Mesodermal cell (in vitro differentiated cells): ENCODE measurements at regions not wholly inside any gene's neighbourhood (a gene's known extent, or its start where the extent isn't known, plus 50 kb on each side); places are given as distances from the start of the nearest gene placed in this dataset.
"Not testable (repeated sequence)": the region's sequence is repeated elsewhere in the genome, so short reads cannot be mapped to it uniquely, and the experiment has no call there.

ENCODE experiments used
- H3K27ac ChIP-seq: 2 replicates; pipeline ENCODE4 v1.7.0; 2013; ENCODE audit warnings: mild to moderate bottlenecking, low read depth, low read length, moderate library complexity; ENCODE audit not compliant: severe bottlenecking
- H3K36me3 ChIP-seq: 2 replicates; pipeline ENCODE4 v1.7.1; 2013; ENCODE audit warnings: mild to moderate bottlenecking, low read length, moderate library complexity; ENCODE audit not compliant: control insufficient read depth, insufficient read depth
- H3K4me1 ChIP-seq: one replicate; pipeline ENCODE4 v1.7.1; 2013; ENCODE audit warnings: mild to moderate bottlenecking, low read length; ENCODE audit not compliant: insufficient read depth, control insufficient read depth, poor library complexity, severe bottlenecking
- H3K4me3 ChIP-seq: 2 replicates; pipeline ENCODE4 v1.7.0; 2013; ENCODE audit warnings: low read length, control low read depth, mild to moderate bottlenecking; ENCODE audit not compliant: insufficient read depth, poor library complexity, severe bottlenecking; ENCODE audit errors: extremely low read depth
- H3K9me3 ChIP-seq: 2 replicates; pipeline ENCODE4 v1.7.1; 2013; ENCODE audit warnings: mild to moderate bottlenecking, low read length, moderate library complexity; ENCODE audit not compliant: control insufficient read depth
- WGBS, 2 experiments: methylation state at CpG; one replicate each; pipeline ENCODE4 v1.1.5; 2013; ENCODE audit warnings: missing lambda C conversion rate in 2 of 2; ENCODE audit not compliant: insufficient coverage in 2 of 2; 5-methylcytosine and 5-hydroxymethylcytosine counted together

GRCh38 chr2:171266102-171266501, 105.4 kb upstream of the TLK1 start:
- Histone ChIP-seq H3K36me3 (no peaks in the 10 kb centered on the region), H3K9me3 (no peaks in the 10 kb centered on the region), H3K4me1 (no peaks in the 10 kb centered on the region), H3K4me3 (no peak overlapping the region), H3K27ac (no peak overlapping the region)
- 89 to 95% methylated on average over 4 to 6 of the region's 6 CpGs for WGBS, 2 experiments

- H3K4me1 ChIP-seq, H3K36me3 ChIP-seq, H3K4me3 ChIP-seq, H3K9me3 ChIP-seq, H3K27ac ChIP-seq: not testable (repeated sequence)
- WGBS, 2 experiments, result 95 to 100% methylated on average over 2 of the region's 2 CpGs
These were observed 100.8 kb upstream of the TLK1 start for GRCh38 chr2:171261529-171261928.

DNA sequence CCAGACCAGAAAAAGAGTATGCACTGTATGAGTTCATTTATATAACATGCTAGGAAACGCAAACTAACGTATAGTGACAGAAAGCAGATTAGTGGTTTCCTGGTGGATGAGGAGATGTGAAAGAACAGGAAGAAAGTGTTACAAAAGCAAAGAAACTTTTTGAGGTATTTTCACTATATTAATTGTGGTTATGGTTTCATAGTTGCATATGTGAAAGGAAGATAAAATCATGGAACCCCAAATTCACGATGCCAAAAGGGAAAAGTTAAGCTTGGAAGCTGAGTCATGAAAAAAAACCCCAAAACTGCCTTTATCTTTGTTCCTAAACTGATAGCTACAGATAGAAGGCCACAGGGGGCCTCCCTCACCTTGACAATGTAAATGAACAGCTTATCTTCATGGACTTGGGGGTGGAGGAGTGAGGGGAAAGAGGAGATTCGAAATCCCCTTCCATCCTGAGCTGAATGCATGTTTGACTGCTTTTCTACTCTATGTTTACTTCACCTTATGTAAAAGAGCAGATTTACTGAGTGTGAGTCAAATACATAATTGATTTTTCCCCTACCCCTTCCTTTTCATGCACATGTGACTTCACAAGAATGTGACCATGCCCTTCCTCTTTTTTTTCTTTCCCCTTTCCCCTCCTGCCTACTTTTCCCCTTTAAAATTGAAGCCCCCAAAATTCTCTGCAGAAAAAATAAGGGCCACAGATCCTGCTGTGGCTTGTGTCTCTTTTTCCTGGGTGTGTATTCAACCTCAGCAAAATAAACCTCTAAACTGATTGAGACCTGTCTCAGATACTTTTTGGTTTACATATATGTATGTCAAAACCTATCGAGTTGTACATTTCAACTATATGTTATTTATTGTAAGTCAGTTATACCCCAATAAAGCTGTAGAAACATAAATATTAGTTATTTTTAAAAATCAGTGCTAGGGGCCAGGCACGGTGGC, 100.1 kb upstream of the TLK1 start:
- Histone ChIP-seq H3K4me3 (no peak overlapping the region), H3K36me3 (no peaks in the 10 kb centered on the region), H3K4me1 (no peaks in the 10 kb centered on the region), H3K27ac (no peak overlapping the region), H3K9me3 (no peaks in the 10 kb centered on the region)
- WGBS, 2 experiments, result 80 to 92% methylated on average over 3 of the region's 6 CpGs

DNA sequence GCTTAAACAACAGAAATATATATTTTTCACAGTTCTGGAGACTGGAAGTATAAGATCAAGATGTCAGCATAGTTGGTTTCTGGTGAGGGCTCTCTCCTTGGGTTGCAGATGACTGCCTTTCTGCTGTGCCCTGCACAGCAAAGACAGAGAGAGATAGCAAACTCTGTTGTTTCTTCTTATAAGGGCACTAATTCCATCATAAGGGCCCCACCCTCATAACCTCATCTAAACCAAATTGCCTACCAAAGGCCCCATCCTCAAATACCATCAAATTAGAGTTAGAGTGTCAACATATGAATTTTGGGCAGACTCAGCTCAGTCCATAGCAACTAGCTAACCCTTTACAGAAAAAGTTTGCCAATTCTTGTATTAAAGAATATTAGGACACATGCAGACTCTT, 94.0 kb upstream of the TLK1 start:
- Histone ChIP-seq H3K4me1 (no peaks in the 10 kb centered on the region), H3K9me3 (peaks cover 6% of the 10 kb centered on the region), H3K27ac (no peak overlapping the region), H3K4me3 (no peak overlapping the region), H3K36me3 (no peaks in the 10 kb centered on the region)

- no CpG with 5 or more reads among the region's 2 CpGs for WGBS, 2 experiments
- Histone ChIP-seq H3K4me3 (no peak overlapping the region), H3K4me1 (no peaks in the 10 kb centered on the region), H3K27ac (no peak overlapping the region), H3K36me3 (no peaks in the 10 kb centered on the region), H3K9me3 (peaks cover 6% of the 10 kb centered on the region)
These were observed 93.4 kb upstream of the TLK1 start for GRCh38 chr2:171253900-171254650.

DNA sequence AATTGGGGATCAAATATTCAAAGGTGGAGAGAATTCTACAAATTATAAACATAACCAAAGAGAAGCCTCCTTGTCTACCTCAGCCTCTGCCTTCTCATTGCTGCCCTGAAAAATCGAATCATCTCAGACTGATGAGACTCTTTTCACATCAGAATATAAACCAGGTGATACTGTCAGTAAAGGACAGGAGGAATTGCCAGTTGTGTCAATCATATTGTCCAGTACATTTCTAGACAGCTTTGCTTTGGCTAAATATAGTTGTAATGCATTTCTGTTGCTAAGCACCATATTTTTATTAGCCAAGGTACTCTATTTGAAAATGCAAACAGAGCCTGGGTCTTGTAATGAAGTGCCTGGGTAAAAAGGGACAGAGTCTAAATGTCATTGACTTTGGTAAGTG, 92.6 kb upstream of the TLK1 start:
- Histone ChIP-seq H3K27ac (no peak overlapping the region), H3K4me3 (no peak overlapping the region), H3K36me3 (no peaks in the 10 kb centered on the region), H3K9me3 (peaks cover 6% of the 10 kb centered on the region), H3K4me1 (no peaks in the 10 kb centered on the region)
- 80 to 83% methylated on average over 1 of the region's 1 CpG for WGBS, 2 experiments

- no peak overlapping the region for H3K4me3 ChIP-seq
- WGBS, 2 experiments, result no CpG with 5 or more reads among the region's 1 CpG
- H3K4me1 ChIP-seq, result no peaks in the 10 kb centered on the region
- H3K27ac ChIP-seq, result no peak overlapping the region
- H3K9me3 ChIP-seq, result peaks cover 15% of the 10 kb centered on the region
- H3K36me3 ChIP-seq, result no peaks in the 10 kb centered on the region
These were observed 89.0 kb upstream of the TLK1 start for GRCh38 chr2:171249689-171250088.

DNA sequence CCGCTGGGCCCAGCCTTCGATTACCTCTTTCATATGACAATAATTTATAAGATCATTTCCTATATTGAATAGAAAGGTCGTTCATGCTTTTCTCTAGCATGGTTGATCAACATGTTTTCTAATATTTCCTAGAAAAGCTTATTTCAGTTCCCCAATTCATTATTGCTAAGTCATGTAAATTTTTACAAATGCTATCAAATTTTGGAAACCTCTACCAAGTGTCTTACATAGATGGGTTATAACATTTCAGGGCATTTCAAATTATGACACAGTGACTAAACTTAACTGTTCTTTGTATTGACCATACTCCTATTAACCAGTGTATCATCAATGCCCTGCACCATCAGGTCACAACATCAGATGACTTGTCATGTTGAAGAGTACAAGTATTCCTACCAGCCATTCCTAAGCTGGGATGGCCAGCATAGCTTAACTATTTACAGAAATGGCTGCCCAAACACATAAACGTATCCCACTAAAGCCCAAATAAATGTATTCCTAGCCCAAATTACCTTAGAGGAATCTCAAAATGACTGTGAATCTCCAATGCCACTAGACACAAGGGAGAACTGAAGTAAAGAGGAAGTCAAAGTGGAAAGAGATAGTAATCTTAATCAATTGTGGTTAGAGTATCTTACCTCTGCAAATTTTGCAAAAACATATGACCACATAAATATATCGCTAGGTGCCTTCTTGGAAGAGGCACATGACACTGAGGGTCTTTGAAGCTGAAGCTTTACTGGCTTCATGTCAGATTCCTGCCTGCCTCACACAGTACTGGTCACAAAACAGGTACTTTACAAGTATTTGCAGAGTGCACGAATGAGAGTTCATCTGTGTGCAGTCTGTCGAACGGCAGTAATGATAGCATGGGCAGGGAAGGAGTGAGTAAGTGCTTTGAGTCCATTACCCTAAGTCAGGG, 87.3 kb upstream of the TLK1 start:
- no peaks in the 10 kb centered on the region for H3K4me1 ChIP-seq
- no peaks in the 10 kb centered on the region for H3K36me3 ChIP-seq
- no peak overlapping the region for H3K4me3 ChIP-seq
- peaks cover 14% of the 10 kb centered on the region for H3K9me3 ChIP-seq
- no peak overlapping the region for H3K27ac ChIP-seq
- WGBS, 2 experiments, result 96 to 100% methylated on average over 4 of the region's 8 CpGs

- H3K36me3 ChIP-seq, result no peaks in the 10 kb centered on the region
- H3K27ac ChIP-seq, result no peak overlapping the region
- no peak overlapping the region for H3K4me3 ChIP-seq
- 100% methylated on average over 1 of the region's 2 CpGs; no CpG with 5 or more reads in 1 of the 2 experiments for WGBS, 2 experiments
- peaks cover 14% of the 10 kb centered on the region for H3K9me3 ChIP-seq
- H3K4me1 ChIP-seq, result no peaks in the 10 kb centered on the region
These were observed 84.5 kb upstream of the TLK1 start for GRCh38 chr2:171244970-171245782.
